CD4-positive, alpha-beta T cell treated with Interleukin-12 subunit alpha and Interleukin-12 subunit beta, for 1 hour (primary cell): ENCODE measurements at regions not wholly inside any gene's neighbourhood (a gene's known extent, or its start where the extent isn't known, plus 50 kb on each side); places are given as distances from the start of the nearest gene placed in this dataset.
"Not testable (repeated sequence)": the region's sequence is repeated elsewhere in the genome, so short reads cannot be mapped to it uniquely, and the experiment has no call there.

ENCODE experiments used
- DNase-seq: peaks from one replicate; pipeline ENCODE4 v3.0.0-alpha.2; 2020

GRCh38 chrX:18102006-18102405, 118.7 kb downstream of the BEND2 start:
- no peak for DNase-seq

GRCh38 chrX:18101087-18101486, 119.6 kb downstream of the BEND2 start:
- DNase-seq, result no peak

GRCh38 chrX:18099745-18100144, 120.9 kb downstream of the BEND2 start:
- no peak for DNase-seq

GRCh38 chrX:18098763-18099162, 121.9 kb downstream of the BEND2 start:
- no peak for DNase-seq

GRCh38 chrX:18076434-18076833, 144.3 kb downstream of the BEND2 start:
- DNase-seq, result no peak

- DNase-seq, result no peak
These were observed 145.1 kb downstream of the BEND2 start for GRCh38 chrX:18075603-18076002.

- not testable (repeated sequence) for DNase-seq
These were observed 152.6 kb downstream of the BEND2 start for GRCh38 chrX:18068045-18068444.

- no peak for DNase-seq
These were observed 154.7 kb downstream of the BEND2 start for GRCh38 chrX:18065956-18066355.

- DNase-seq, result no peak
These were observed 169.0 kb downstream of the BEND2 start for GRCh38 chrX:18051690-18052089.

- no peak for DNase-seq
These were observed 173.2 kb downstream of the BEND2 start for GRCh38 chrX:18047491-18047890.

GRCh38 chrX:18045436-18045835, 175.2 kb downstream of the BEND2 start:
- DNase-seq, result no peak

- no peak for DNase-seq
These were observed 177.9 kb downstream of the BEND2 start for GRCh38 chrX:18042776-18043175.

- DNase-seq, result no peak
These were observed 179.0 kb downstream of the BEND2 start for GRCh38 chrX:18041656-18042055.

- no peak for DNase-seq
These were observed 177.9 kb upstream of the RAI2 start for GRCh38 chrX:18039023-18039422.

GRCh38 chrX:18036394-18036793, 175.3 kb upstream of the RAI2 start:
- no peak for DNase-seq

- no peak for DNase-seq
These were observed 173.8 kb upstream of the RAI2 start for GRCh38 chrX:18034945-18035344.

GRCh38 chrX:18034504-18034903, 173.4 kb upstream of the RAI2 start:
- no peak for DNase-seq

GRCh38 chrX:18032486-18033221, 171.6 kb upstream of the RAI2 start:
- no peak for DNase-seq

- no peak for DNase-seq
These were observed 170.8 kb upstream of the RAI2 start for GRCh38 chrX:18031726-18032375.

GRCh38 chrX:18030656-18031055, 169.6 kb upstream of the RAI2 start:
- DNase-seq, result not testable (repeated sequence)

- no peak for DNase-seq
These were observed 165.1 kb upstream of the RAI2 start for GRCh38 chrX:18026166-18026565.

- no peak for DNase-seq
These were observed 156.3 kb upstream of the RAI2 start for GRCh38 chrX:18017411-18017810.

- DNase-seq, result no peak
These were observed 155.8 kb upstream of the RAI2 start for GRCh38 chrX:18016941-18017340.

GRCh38 chrX:18010253-18010652, 149.2 kb upstream of the RAI2 start:
- no peak for DNase-seq

- DNase-seq, result no peak
These were observed 142.8 kb upstream of the RAI2 start for GRCh38 chrX:18003876-18004275.
